Neural progenitor cell (in vitro differentiated cells): ENCODE measurements at regions not wholly inside any gene's neighbourhood (a gene's known extent, or its start where the extent isn't known, plus 50 kb on each side); places are given as distances from the start of the nearest gene placed in this dataset.
"Not testable (repeated sequence)": the region's sequence is repeated elsewhere in the genome, so short reads cannot be mapped to it uniquely, and the experiment has no call there.

ENCODE experiments used
- DNase-seq: peaks from one replicate; pipeline ENCODE4 v3.0.0-alpha.2; 2016; ENCODE audit warnings: low spot score
- H2AFZ ChIP-seq: fragments of 200-600 bp; sonication (generic); replicated peaks from 2 replicates; pipeline ENCODE4 v1.6.1; 2016; ENCODE audit warnings: antibody characterized with exemption
- H3F3A ChIP-seq: fragments of 200-600 bp; sonication (generic); 2 replicates; pipeline ENCODE4 v1.6.1; 2016; ENCODE audit warnings: antibody characterized with exemption, low read depth
- H3K27ac ChIP-seq: fragments of 200-600 bp; sonication (generic); 2 replicates; pipeline ENCODE4 v1.5.1; 2016; ENCODE audit warnings: mild to moderate bottlenecking
- H3K27me3 ChIP-seq: fragments of 200-600 bp; sonication (generic); 2 replicates; pipeline ENCODE4 v1.6.1; 2016; ENCODE audit warnings: mild to moderate bottlenecking, moderate library complexity
- H3K36me3 ChIP-seq: fragments of 200-600 bp; sonication (generic); 2 replicates; pipeline ENCODE4 v1.5.1; 2016
- H3K4me1 ChIP-seq: fragments of 200-600 bp; sonication (generic); 2 replicates; pipeline ENCODE4 v1.6.1; 2016; ENCODE audit warnings: mixed run types
- H3K4me2 ChIP-seq: fragments of 200-600 bp; sonication (generic); 2 replicates; pipeline ENCODE4 v1.6.1; 2016
- H3K4me3 ChIP-seq: fragments of 200-600 bp; sonication (generic); 2 replicates; pipeline ENCODE4 v1.5.1; 2016
- H3K79me2 ChIP-seq: fragments of 200-600 bp; sonication (generic); 2 replicates; pipeline ENCODE4 v1.6.1; 2016; ENCODE audit warnings: low read depth
- H3K9ac ChIP-seq: fragments of 200-600 bp; sonication (generic); 2 replicates; pipeline ENCODE4 v1.6.1; 2016
- H3K9me3 ChIP-seq: fragments of 200-600 bp; sonication (generic); 2 replicates; pipeline ENCODE4 v1.5.1; 2016; ENCODE audit warnings: low read depth
- H4K20me1 ChIP-seq: fragments of 200-600 bp; sonication (generic); 2 replicates; pipeline ENCODE4 v1.6.1; 2016; ENCODE audit warnings: low read depth
- H3K27ac Mint-ChIP-seq: 3 replicates; pipeline ENCODE4 v1.8.0; 2021; ENCODE audit warnings: mixed read lengths
- H3K27me3 Mint-ChIP-seq: 2 replicates; pipeline ENCODE4 v1.8.0; 2022; ENCODE audit warnings: low read depth, mild to moderate bottlenecking, inconsistent platforms, moderate library complexity, mixed read lengths; ENCODE audit not compliant: insufficient read depth
- H3K36me3 Mint-ChIP-seq: 3 replicates; pipeline ENCODE4 v1.8.0; 2021; ENCODE audit warnings: mixed read lengths
- H3K4me1 Mint-ChIP-seq: 3 replicates; pipeline ENCODE4 v1.8.0; 2021; ENCODE audit warnings: mixed read lengths
- H3K4me3 Mint-ChIP-seq: 3 replicates; pipeline ENCODE4 v1.8.0; 2021; ENCODE audit warnings: mild to moderate bottlenecking, moderate library complexity, mixed read lengths
- H3K9me3 Mint-ChIP-seq: 3 replicates; pipeline ENCODE4 v1.8.0; 2020; ENCODE audit warnings: mixed read lengths

- H3K36me3 Mint-ChIP-seq = not testable (repeated sequence)
- peaks cover 46% of the 10 kb centered on the region for H3K9me3 ChIP-seq
These were observed 120.6 kb upstream of the TPTE start for GRCh38 chr21:10400622-10401361.

DNA sequence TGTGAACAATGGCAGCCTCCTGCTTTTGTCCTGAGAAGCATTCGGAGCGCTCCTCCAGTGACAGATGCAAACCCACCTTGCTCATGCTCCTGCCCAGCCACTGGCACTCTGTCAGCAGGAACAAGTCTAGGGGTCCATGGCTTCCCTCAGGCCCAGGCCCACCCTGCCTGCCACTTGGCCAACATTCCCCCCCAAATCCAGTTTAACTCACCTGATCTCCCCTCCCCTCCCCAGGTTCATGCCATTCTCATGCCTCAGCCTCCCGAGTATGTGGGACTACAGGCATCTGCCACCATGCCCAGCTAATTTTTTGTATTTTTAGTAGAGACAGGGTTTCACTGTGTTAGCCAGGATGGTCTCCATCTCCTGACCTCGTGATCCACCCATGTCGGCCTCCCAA is 118.9 kb upstream of the TPTE start:
- DNase-seq = peak; percentile 0
- peaks cover 29% of the 10 kb centered on the region for H3K9me3 Mint-ChIP-seq
- H3K4me1 ChIP-seq, H3K36me3 ChIP-seq, H3K36me3 Mint-ChIP-seq, H3K4me2 ChIP-seq, H3K27ac ChIP-seq, H3K27me3 ChIP-seq, H3F3A ChIP-seq, H4K20me1 ChIP-seq, H3K4me3 Mint-ChIP-seq, H3K4me1 Mint-ChIP-seq, H2AFZ ChIP-seq, H3K4me3 ChIP-seq, H3K27ac Mint-ChIP-seq, H3K79me2 ChIP-seq, H3K27me3 Mint-ChIP-seq, H3K9ac ChIP-seq: not testable (repeated sequence)
- peaks cover 47% of the 10 kb centered on the region for H3K9me3 ChIP-seq

More at GRCh38 chr21:10400622-10401361, 120.6 kb upstream of the TPTE start:
- H3K9me3 Mint-ChIP-seq = peaks cover 21% of the 10 kb centered on the region
- H3K27me3 Mint-ChIP-seq, H3K27ac ChIP-seq, H3K4me2 ChIP-seq, H2AFZ ChIP-seq, H3F3A ChIP-seq, H3K27ac Mint-ChIP-seq, H3K9ac ChIP-seq, H4K20me1 ChIP-seq, H3K4me3 Mint-ChIP-seq, H3K36me3 ChIP-seq, DNase-seq, H3K79me2 ChIP-seq, H3K27me3 ChIP-seq, H3K4me3 ChIP-seq, H3K4me1 ChIP-seq, H3K4me1 Mint-ChIP-seq: not testable (repeated sequence)

GRCh38 chr21:10405331-10405730 is 116.1 kb upstream of the TPTE start:
- not testable (repeated sequence) for H3K36me3 ChIP-seq

GRCh38 chr21:10409786-10410185 is 111.6 kb upstream of the TPTE start:
- H3K4me3 Mint-ChIP-seq, H3K27ac Mint-ChIP-seq, H3K4me1 ChIP-seq, H3K4me3 ChIP-seq, H3K36me3 ChIP-seq, H3K4me1 Mint-ChIP-seq, H3F3A ChIP-seq, H4K20me1 ChIP-seq, H3K79me2 ChIP-seq, H3K36me3 Mint-ChIP-seq, H3K27me3 ChIP-seq, H3K4me2 ChIP-seq, H3K9ac ChIP-seq, H3K27me3 Mint-ChIP-seq, H3K27ac ChIP-seq, H2AFZ ChIP-seq: not testable (repeated sequence)
- peaks cover 55% of the 10 kb centered on the region for H3K9me3 ChIP-seq
- DNase-seq = peak; percentile 0
- H3K9me3 Mint-ChIP-seq = peaks cover 14% of the 10 kb centered on the region

More at GRCh38 chr21:10405331-10405730, 116.1 kb upstream of the TPTE start:
- H3K9me3 Mint-ChIP-seq = peaks cover 24% of the 10 kb centered on the region
- H3K4me3 Mint-ChIP-seq, H3K27ac ChIP-seq, H3K4me3 ChIP-seq, H3K79me2 ChIP-seq, H3K9ac ChIP-seq, H4K20me1 ChIP-seq, H3K4me2 ChIP-seq, H3K27me3 Mint-ChIP-seq, H3K27me3 ChIP-seq, H3K4me1 Mint-ChIP-seq, H3K27ac Mint-ChIP-seq, H3K4me1 ChIP-seq, H2AFZ ChIP-seq, H3K36me3 Mint-ChIP-seq, H3F3A ChIP-seq: not testable (repeated sequence)
- DNase-seq = peak; percentile 1
- peaks cover 66% of the 10 kb centered on the region for H3K9me3 ChIP-seq

DNA sequence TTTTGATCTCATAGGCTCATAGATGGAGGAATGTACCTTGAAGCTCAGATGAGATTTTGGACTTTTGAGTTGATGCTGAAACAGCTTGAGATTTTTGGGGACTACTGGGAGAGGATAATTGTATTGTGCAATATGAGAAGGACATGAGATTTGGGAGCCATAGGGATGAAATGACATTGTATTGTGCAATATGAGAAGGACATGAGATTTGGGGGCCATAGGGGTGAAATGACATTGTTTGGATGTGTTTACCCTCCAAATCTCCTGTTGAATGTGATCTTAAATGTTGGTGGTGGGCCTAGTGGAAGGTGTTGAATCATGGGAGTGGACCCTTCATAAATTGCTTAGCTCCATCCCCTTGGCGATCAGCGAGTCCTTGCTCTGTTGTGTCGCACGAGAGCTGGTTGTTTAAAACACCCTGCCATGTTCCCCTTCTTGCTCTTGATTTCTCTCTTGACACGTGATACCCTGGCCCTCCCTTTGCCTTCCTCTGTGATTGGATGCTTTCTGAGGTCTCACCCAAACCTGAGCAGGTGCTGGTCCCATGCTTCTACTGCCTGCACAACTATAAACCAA is 110.9 kb upstream of the TPTE start:
- not testable (repeated sequence) for H3K27me3 Mint-ChIP-seq, H3K27me3 ChIP-seq, H3K9me3 Mint-ChIP-seq, H3K4me1 ChIP-seq, H3K27ac ChIP-seq, H3K4me3 ChIP-seq, H2AFZ ChIP-seq, H3K27ac Mint-ChIP-seq, H3K4me2 ChIP-seq, H3K4me1 Mint-ChIP-seq, H3K9ac ChIP-seq, H3K36me3 ChIP-seq, DNase-seq, H3K4me3 Mint-ChIP-seq, H3F3A ChIP-seq, H3K79me2 ChIP-seq, H3K36me3 Mint-ChIP-seq, H4K20me1 ChIP-seq
- H3K9me3 ChIP-seq = peaks cover 58% of the 10 kb centered on the region

GRCh38 chr21:10411776-10412526 is 109.4 kb upstream of the TPTE start:
- not testable (repeated sequence) for H3K4me2 ChIP-seq, H3K79me2 ChIP-seq, DNase-seq, H3K9ac ChIP-seq, H3K9me3 Mint-ChIP-seq, H3K36me3 ChIP-seq, H2AFZ ChIP-seq, H3K27ac ChIP-seq, H3K36me3 Mint-ChIP-seq, H3K4me3 ChIP-seq, H3K27me3 ChIP-seq, H4K20me1 ChIP-seq, H3K4me1 ChIP-seq, H3K4me3 Mint-ChIP-seq, H3K4me1 Mint-ChIP-seq, H3K27ac Mint-ChIP-seq, H3K27me3 Mint-ChIP-seq, H3F3A ChIP-seq
- H3K9me3 ChIP-seq = peaks cover 67% of the 10 kb centered on the region

- not testable (repeated sequence) for H3K4me1 Mint-ChIP-seq, H3K27me3 ChIP-seq, H3K4me3 ChIP-seq, H3K4me1 ChIP-seq, H3K9ac ChIP-seq, H3F3A ChIP-seq, H3K4me2 ChIP-seq, H3K4me3 Mint-ChIP-seq, H3K9me3 Mint-ChIP-seq, H4K20me1 ChIP-seq, DNase-seq, H3K27ac Mint-ChIP-seq, H3K79me2 ChIP-seq, H3K27ac ChIP-seq, H3K36me3 Mint-ChIP-seq, H3K36me3 ChIP-seq, H2AFZ ChIP-seq, H3K27me3 Mint-ChIP-seq
- H3K9me3 ChIP-seq = peaks cover 67% of the 10 kb centered on the region
These were observed 108.5 kb upstream of the TPTE start for GRCh38 chr21:10412928-10413246.
